Stimulated activated CD8-positive, alpha-beta memory T cell treated with anti-CD3 and anti-CD28 coated beads, Interleukin-4, amount 100 ng/mL, for 4 hours (primary cell): ENCODE measurements at regions not wholly inside any gene's neighbourhood (a gene's known extent, or its start where the extent isn't known, plus 50 kb on each side); places are given as distances from the start of the nearest gene placed in this dataset.
"Not testable (repeated sequence)": the region's sequence is repeated elsewhere in the genome, so short reads cannot be mapped to it uniquely, and the experiment has no call there.

ENCODE experiments used
- DNase-seq, 2 donors: peaks; one replicate each; pipeline ENCODE4 v3.0.0-alpha.2; 2020; ENCODE audit warnings: low read depth in 2 of 2, low spot score in 1 of 2

DNA sequence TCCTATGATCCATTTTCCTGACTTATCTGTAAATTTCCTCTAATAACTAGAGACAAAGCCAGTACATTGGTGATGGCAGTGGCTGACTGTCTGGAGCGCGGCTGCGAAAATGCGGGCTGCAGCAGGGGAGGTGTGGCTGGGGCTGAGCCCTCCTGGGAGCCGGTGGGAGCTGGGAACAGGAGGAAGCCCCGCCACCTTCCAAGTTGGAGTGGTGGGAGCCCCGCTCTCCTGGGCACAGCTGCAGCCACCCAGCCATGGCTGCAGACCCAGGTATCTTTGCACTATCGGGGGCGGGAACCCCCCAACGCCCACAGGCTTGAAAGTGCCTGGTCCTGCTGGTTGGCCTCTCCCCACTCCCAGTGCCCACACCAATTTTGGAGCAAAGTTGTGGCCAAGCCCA is 633.0 kb upstream of the TMEFF2 start:
- no peak for DNase-seq

GRCh38 chr2:192814376-192814775 is 619.6 kb upstream of the TMEFF2 start:
- DNase-seq: no peak

DNA sequence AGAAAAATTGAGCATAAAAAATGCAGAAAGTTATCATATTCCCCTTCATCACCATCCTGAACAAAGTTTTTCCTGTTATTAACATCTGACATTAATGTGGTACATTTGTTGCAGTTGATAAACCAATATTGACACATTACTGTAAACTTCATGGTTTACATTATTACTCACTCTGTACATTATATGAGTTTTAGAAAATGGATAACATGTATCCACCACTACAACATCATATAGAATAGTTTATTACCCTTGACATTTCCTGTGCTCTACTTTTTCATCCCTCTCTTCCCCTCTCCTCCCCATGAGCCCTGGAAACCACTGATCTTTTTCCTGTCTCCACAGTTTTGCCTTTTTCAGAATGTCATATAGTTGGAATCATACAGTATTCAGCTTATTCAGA is 618.6 kb upstream of the TMEFF2 start:
- no peak for DNase-seq

- no peak for DNase-seq
Measured at GRCh38 chr2:192809173-192809572, 614.4 kb upstream of the TMEFF2 start.

DNA sequence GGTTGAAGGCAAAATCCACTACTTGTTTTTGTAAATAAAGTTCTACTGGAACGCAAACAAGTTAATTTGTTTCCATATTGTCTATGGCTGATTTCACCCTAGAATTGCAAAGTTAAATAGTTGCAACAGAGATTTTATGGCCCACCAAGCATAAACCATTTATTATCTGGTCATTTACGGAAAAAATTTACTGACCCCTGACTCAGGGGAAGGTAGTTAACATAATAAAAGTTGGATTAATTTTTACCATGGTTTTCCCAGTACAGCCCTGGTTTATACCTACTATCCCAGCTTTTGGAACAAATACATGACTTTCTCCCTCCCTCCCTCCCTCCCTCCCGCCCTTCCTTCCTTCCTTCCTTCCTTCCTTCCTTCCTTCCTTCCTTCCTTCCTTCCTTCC is 588.9 kb upstream of the TMEFF2 start:
- no peak for DNase-seq

DNA sequence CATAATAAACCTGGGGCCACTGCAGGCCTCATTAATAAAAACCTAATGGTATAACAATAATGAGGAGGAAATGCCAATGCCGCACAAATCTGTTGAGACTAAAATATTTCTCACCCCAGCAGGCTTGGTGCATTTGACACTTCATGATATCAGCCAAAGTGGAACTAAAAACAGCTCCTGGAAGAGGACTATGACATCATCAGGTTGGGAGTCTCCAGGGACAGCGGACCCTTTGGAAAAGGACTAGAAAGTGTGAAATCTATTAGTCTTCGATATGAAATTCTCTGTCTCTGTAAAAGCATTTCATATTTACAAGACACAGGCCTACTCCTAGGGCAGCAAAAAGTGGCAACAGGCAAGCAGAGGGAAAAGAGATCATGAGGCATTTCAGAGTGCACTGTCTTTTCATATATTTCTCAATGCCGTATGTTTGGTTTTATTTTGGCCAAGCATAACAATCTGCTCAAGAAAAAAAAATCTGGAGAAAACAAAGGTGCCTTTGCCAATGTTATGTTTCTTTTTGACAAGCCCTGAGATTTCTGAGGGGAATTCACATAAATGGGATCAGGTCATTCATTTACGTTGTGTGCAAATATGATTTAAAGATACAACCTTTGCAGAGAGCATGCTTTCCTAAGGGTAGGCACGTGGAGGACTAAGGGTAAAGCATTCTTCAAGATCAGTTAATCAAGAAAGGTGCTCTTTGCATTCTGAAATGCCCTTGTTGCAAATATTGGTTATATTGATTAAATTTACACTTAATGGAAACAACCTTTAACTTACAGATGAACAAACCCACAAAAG is 580.9 kb upstream of the TMEFF2 start:
- no peak for DNase-seq

- no peak for DNase-seq
Measured at GRCh38 chr2:192775011-192775410, 580.3 kb upstream of the TMEFF2 start.

DNA sequence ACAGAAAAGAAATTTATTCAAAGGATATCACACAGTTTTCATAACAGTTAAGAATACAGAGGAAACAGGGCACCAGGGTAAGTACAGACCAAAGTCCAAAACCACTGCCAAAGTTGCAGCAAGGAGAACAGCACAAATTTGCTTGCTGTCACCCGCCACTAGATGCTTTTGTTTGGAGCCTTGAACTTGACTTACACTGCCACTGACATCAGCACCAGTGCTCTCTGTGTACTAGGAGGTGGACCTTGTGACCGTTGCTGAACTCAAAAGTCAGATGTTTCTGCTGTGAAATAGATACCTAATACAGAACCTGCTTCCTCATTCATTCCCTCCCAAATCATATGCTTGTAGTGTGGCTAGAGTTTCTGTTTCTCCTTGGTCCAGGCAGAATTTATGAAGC is 578.3 kb upstream of the TMEFF2 start:
- no peak for DNase-seq

- no peak for DNase-seq
Measured at GRCh38 chr2:192749611-192750200, 555.0 kb upstream of the TMEFF2 start.

- no peak for DNase-seq
Measured at GRCh38 chr2:192741889-192742288, 547.2 kb upstream of the TMEFF2 start.

- no peak for DNase-seq
Measured at GRCh38 chr2:192735447-192735846, 540.7 kb upstream of the TMEFF2 start.

- no peak for DNase-seq
Measured at GRCh38 chr2:192729369-192729768, 534.6 kb upstream of the TMEFF2 start.

- no peak for DNase-seq
Measured at GRCh38 chr2:192725991-192726390, 531.3 kb upstream of the TMEFF2 start.

- DNase-seq: no peak
Measured at GRCh38 chr2:192719629-192720028, 524.9 kb upstream of the TMEFF2 start.

DNA sequence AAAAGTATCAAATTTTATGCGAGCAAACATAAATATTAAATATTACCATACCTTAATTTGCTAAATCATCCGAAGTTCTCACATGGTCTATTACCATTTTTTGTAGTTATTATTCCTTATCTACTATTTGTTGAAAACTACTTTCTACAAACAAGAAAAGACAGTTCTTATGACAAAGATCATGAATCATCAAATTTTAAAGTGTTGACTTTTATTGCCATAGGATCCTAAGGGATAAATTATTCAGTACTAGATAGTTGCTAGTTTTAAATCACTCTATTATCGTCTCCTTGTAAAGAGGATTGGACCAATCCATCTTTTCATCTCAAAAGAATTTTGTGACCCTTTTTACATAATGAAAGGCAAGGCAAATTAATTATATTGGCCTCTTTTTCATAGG is 523.6 kb upstream of the TMEFF2 start:
- DNase-seq: no peak

DNA sequence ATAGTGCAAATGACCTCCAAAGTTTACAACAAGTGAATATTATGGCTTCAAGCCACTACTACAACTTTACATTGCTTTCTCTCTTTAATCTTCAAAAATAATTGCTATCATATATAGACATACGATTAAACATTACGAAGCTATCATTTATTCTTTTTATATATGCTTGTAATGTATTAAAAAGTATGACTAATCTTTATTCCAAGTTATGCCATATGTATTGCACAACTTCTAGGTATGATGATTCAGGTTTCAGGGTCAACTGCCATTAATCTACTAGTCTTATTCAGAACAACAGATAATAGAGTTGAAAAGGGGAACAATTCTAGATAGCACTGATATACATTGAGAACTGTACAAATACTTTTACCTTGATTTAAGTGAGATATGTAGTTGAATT is 506.2 kb upstream of the TMEFF2 start:
- DNase-seq: no peak

DNA sequence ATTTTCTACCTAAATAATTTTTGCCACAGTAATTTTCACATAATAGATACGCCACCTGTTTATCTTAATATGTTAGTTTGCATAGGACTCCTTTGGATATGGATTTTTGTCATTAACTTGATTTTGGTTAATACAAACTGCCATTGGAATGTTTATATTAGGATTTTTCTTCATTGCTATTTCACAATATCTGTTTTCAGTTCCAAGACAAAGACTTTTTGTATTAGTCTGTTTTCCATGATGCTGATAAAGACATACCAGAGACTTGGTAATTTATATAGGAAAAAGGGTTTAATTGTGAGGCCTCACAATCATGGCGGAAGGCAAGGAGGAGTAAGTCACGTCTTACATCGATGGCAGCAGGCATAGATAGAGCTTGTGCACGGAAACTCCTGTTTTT is 503.1 kb upstream of the TMEFF2 start:
- no peak for DNase-seq

DNA sequence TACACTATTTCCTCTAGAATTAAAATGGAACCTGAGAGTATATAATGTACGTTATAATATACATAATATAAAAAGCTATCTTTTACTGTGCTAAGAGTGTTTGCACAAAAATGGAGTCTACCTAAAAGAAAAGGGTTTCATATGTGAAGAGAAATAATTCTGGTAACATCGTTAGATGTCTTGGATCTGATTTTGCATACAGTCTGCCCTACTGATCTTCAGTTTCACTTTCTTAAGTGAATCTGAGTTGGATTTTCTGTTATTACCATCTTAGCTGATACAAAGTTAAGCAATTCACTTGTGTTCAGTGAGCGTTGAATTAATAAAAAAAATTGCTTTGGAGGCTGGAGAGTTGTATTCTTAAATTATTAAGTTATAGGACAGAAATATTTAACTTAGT is 502.1 kb upstream of the TMEFF2 start:
- no peak for DNase-seq

DNA sequence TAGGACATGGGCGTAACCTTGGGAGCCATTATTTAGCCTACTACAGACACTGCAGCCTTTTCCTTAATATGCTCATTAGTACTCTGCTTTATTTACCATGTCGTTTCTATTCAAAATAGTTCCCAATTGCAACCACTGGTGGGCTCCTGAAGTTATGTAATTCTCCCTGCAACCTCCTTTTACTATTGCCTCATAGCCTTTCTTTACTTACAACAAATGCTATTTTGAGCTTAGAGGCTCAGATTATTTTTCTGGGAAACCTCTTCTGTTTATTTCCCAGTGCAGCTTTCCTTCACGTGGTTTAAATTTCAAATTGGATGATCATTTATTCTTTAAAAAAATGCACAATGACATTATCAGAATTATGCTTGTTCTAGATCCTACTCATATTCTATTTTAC is 492.3 kb upstream of the TMEFF2 start:
- DNase-seq: no peak

GRCh38 chr2:192682511-192682910 is 487.8 kb upstream of the TMEFF2 start:
- DNase-seq: not testable (repeated sequence)

GRCh38 chr2:192675681-192676080 is 480.9 kb upstream of the TMEFF2 start:
- DNase-seq: no peak

GRCh38 chr2:192669505-192670091 is 474.9 kb upstream of the TMEFF2 start:
- no peak for DNase-seq

GRCh38 chr2:192660555-192660954 is 465.8 kb upstream of the TMEFF2 start:
- not testable (repeated sequence) for DNase-seq
